AG04449 (cell line): ENCODE measurements at regions not wholly inside any gene's neighbourhood (a gene's known extent, or its start where the extent isn't known, plus 50 kb on each side); places are given as distances from the start of the nearest gene placed in this dataset.

Source experiments
- CTCF ChIA-PET: fragments of 350-600 bp; formaldehyde crosslinking; extraction: SDS; loops from one replicate; lab custom pipeline; 2021; ENCODE audit warnings: antibody characterized with exemption; lab: Yijun Ruan, JAX
- POLR2A ChIA-PET: fragments of 400-600, 350-600 bp; formaldehyde crosslinking; extraction: SDS; loops from one replicate; lab custom pipeline; 2020; ENCODE audit warnings: antibody characterized with exemption, inconsistent platforms; lab: Yijun Ruan, JAX
- DNase-seq: peaks from one replicate; pipeline ENCODE4 v3.0.0-alpha.2; 2010; ENCODE audit warnings: low read depth, low spot score
- H3K4me3 ChIP-seq: 2 replicates; pipeline ENCODE4 v1.5.1; 2011; ENCODE audit warnings: low read depth, mild to moderate bottlenecking, control low read depth, low read length
- TF ChIP-seq, protein P1 (sequence below): IDR thresholded peaks from one replicate; pipeline ENCODE4 v1.5.1; 2011; ENCODE audit warnings: mild to moderate bottlenecking, moderate library complexity, low read length, control low read depth, inconsistent platforms; ENCODE audit not compliant: insufficient read depth; ENCODE audit errors: missing control alignments

DNA sequence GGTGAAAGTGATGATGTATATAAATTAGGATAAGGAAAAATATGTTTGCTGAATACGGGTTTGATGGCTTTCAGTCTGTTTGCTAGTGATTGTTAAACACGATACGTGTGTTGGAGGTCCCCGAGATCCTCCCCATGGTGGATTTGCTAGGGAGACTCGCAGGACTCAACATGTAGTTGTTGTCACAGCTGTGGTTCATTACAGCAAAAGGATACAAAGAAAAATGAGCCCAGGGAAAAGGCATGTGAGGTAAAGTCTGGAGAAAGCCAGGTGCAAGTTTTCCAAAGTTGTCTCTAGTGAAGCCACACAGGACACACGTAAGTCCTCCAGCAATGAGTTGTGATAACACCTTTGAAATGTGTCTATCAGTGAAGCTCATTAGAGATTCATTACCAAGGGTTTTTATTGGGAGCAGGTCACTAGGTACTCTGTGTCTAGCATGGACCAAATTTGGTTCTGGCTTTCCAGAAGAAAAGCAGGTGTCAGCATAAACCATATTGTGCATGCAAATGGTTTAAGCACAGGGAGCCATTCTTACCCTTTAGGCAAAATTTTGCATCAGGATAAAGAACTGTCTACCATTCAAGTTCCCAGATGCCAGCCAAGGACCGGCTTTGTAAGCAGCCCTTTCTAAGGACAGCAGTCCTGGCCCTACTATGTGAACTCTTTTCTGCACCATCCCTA, 215.2 kb upstream of the WSCD1 start:
- DNase-seq, result no peak
- TF ChIP-seq, protein P1, sequence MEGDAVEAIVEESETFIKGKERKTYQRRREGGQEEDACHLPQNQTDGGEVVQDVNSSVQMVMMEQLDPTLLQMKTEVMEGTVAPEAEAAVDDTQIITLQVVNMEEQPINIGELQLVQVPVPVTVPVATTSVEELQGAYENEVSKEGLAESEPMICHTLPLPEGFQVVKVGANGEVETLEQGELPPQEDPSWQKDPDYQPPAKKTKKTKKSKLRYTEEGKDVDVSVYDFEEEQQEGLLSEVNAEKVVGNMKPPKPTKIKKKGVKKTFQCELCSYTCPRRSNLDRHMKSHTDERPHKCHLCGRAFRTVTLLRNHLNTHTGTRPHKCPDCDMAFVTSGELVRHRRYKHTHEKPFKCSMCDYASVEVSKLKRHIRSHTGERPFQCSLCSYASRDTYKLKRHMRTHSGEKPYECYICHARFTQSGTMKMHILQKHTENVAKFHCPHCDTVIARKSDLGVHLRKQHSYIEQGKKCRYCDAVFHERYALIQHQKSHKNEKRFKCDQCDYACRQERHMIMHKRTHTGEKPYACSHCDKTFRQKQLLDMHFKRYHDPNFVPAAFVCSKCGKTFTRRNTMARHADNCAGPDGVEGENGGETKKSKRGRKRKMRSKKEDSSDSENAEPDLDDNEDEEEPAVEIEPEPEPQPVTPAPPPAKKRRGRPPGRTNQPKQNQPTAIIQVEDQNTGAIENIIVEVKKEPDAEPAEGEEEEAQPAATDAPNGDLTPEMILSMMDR, result no peak
- CTCF ChIA-PET, result no interaction called here
- POLR2A ChIA-PET, result no interaction called here
- no peak overlapping the region for H3K4me3 ChIP-seq

DNA sequence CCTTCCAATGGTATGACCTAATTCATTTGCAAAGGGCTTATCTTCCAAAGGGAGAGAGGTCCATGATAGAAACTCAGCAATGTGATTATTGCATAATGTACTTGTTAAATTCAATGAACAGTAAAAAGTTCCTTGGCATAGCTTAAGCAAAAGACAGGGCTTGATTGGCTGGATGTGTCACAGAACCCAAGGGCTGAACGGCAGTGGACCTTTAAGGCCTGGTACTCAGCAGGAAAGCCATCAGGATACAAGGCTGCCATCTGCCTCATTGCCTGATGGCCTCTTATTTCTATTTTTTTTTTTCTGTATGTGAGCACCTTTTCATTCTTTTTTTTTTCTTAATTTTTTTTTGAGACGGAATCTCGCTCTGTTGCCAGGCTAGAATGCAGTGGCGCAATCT, 208.9 kb upstream of the WSCD1 start:
- no peak for DNase-seq
- TF ChIP-seq, protein P1, result no peak
- ChIA-PET POLR2A (no interaction called here), CTCF (no interaction called here)
- no peak overlapping the region for H3K4me3 ChIP-seq

DNA sequence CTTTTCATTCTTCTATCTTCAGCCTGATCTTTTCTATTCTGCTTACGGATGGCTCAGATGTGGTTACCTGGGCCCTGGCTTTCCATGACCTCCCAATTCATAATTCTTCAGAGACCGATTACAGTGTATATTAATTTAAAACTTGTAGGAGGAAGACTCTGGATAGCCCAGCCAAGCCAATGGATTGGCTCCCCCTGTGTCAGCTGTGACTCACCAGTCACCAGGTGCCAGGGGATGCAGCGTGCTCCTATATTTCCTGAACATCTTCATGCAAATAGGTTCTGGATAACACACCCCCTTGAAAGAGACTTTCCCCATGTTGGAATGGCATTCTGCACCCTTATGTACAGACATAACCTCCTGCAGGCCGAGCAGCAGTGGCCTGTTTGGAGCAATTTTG, 208.3 kb upstream of the WSCD1 start:
- TF ChIP-seq, protein P1, result no peak
- H3K4me3 ChIP-seq, result no peak overlapping the region
- ChIA-PET CTCF (no interaction called here), POLR2A (no interaction called here)
- no peak for DNase-seq

DNA sequence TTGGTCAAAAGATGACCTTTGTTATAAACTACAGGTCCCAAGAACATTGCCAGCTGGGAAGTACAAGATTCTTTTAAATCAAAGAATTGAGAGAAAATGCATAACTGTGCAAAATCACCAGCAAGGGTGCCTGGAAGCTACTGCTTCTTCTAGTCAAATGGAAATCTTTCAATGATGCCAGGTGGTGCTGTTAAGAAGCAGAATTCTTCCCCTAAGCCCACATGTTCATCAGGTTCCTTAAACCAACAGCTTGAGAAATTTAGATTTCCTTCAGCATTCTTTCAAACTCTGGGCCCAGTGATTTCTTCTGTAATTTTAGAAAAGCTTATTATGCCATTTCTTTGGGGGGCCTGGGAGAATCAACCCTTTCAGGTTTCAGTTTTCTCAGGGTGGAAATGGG, 207.8 kb upstream of the WSCD1 start:
- POLR2A ChIA-PET, result no interaction called here
- H3K4me3 ChIP-seq, result no peak overlapping the region
- CTCF ChIA-PET, result no interaction called here
- TF ChIP-seq, protein P1, result no peak
- DNase-seq, result no peak

DNA sequence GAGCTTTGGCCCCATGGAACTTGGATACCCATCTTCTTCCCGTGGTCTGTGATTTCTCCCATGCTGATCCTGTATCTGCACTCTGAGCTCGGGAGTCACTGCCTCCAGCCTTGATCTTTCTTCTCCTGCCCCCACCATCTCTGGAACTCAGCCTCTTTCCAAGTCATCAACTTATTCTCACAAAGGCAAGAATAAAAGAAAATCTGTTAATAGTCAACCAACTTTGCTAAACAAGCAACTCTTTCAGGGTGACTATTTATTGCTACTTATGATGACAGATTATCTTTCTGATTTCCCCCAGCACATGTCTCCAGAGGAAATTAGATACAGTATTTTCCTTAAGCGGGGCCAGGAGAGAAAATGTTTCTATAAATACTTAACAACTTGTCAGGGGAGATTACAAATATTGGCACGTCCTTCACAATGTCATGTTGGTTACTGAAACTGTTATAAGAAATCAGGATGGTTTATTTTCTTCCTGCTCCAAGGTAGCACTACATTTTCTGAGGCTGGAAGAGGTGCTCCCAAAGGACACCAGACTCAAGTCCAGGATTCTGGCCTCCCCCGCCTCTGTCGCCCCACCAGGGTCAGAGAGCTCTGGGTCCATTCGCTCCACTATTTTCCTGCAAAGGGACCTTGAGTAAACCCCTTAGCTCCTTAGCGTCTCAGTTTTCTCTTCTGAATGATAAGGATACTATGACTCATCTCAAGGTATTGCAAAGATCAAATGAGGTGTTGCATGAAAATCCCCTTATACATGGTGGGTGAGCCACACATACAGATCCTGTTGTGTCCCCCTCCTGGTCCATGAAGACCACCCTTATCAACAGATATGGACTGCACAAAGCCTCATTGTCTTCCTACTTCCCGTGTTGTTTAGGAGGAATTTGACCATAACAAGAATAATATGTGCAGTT, 205.2 kb upstream of the WSCD1 start:
- ChIA-PET POLR2A (no interaction called here), CTCF (no interaction called here)
- no peak overlapping the region for H3K4me3 ChIP-seq
- DNase-seq, result no peak
- TF ChIP-seq, protein P1, result no peak

DNA sequence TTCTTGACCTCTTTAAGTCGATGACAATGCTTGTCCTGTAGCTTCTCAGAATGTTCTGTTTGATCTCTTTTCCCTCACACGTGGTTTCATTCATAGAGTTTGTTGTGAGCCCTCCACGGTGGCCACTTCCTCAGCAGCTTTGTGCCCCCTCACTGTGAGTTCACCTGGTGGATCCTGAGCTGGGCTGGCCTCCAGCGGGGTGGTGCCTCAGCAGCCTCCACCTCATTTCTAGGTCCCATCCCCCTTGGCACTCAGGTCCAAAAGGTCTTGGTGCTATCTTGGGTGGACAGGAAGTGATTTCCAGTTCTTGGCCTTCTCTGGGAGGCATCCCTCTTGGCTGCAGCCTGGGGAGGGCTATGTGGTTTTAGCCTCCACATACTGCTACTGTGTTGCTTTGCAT, 203.2 kb upstream of the WSCD1 start:
- no peak overlapping the region for H3K4me3 ChIP-seq
- TF ChIP-seq, protein P1, result no peak
- ChIA-PET POLR2A (no interaction called here), CTCF (no interaction called here)
- no peak for DNase-seq
